GM15510 (cell line): ENCODE measurements at regions not wholly inside any gene's neighbourhood (a gene's known extent, or its start where the extent isn't known, plus 50 kb on each side); places are given as distances from the start of the nearest gene placed in this dataset.

Experiments used
- POLR2A ChIP-seq: IDR thresholded peaks from 3 replicates; pipeline ENCODE4 v1.6.1; 2011; ENCODE audit warnings: borderline replicate concordance; ENCODE audit not compliant: insufficient read length; ENCODE audit errors: extremely low read depth

- no peak for TF ChIP-seq POLR2A
Measured at GRCh38 chr13:50133358-50133953, 118.2 kb downstream of the KCNRG start.

- TF ChIP-seq POLR2A, result no peak
Measured at GRCh38 chr13:50136226-50136625, 121.0 kb downstream of the KCNRG start.

- no peak for TF ChIP-seq POLR2A
Measured at GRCh38 chr13:50136678-50137077, 121.4 kb downstream of the KCNRG start.

GRCh38 chr13:50140153-50140552, 124.9 kb downstream of the KCNRG start:
- no peak for TF ChIP-seq POLR2A

GRCh38 chr13:50140581-50141374, 125.5 kb downstream of the KCNRG start:
- TF ChIP-seq POLR2A, result no peak

GRCh38 chr13:50141375-50141975, 126.2 kb downstream of the KCNRG start:
- TF ChIP-seq POLR2A, result no peak

GRCh38 chr13:50144246-50145160, 129.3 kb downstream of the KCNRG start:
- no peak for TF ChIP-seq POLR2A

- no peak for TF ChIP-seq POLR2A
Measured at GRCh38 chr13:50149214-50149613, 134.0 kb downstream of the KCNRG start.

- no peak for TF ChIP-seq POLR2A
Measured at GRCh38 chr13:50149932-50150331, 134.7 kb downstream of the KCNRG start.

- TF ChIP-seq POLR2A, result no peak
Measured at GRCh38 chr13:50152224-50152623, 137.0 kb downstream of the KCNRG start.

GRCh38 chr13:50152655-50153309, 137.5 kb downstream of the KCNRG start:
- TF ChIP-seq POLR2A, result no peak

GRCh38 chr13:50153401-50153800, 138.2 kb downstream of the KCNRG start:
- no peak for TF ChIP-seq POLR2A

- no peak for TF ChIP-seq POLR2A
Measured at GRCh38 chr13:50153876-50154275, 138.6 kb downstream of the KCNRG start.

GRCh38 chr13:50154697-50155096, 139.5 kb downstream of the KCNRG start:
- no peak for TF ChIP-seq POLR2A
